CD4-positive, CD25-positive, alpha-beta regulatory T cell (primary cell): ENCODE measurements at regions not wholly inside any gene's neighbourhood (a gene's known extent, or its start where the extent isn't known, plus 50 kb on each side); places are given as distances from the start of the nearest gene placed in this dataset.
A peak's percentile ranks its signal among the peaks of the same experiment; 100 is the strongest.

ENCODE experiments used
- ATAC-seq, 2 donors: fragments of 150-1000 bp; cut with Tn5 transposase; one replicate each; pipeline ENCODE4 v1.10.0; 2021; ENCODE audit warnings: low read depth in 2 of 2, moderate number of reproducible peaks in 2 of 2, moderate library complexity in 1 of 2
- DNase-seq, 3 donors: peaks; one replicate each; pipeline versions ENCODE4 v3.0.0 to v3.0.0-alpha.2; 2012 to 2022; ENCODE audit warnings: mixed read lengths in 1 of 3
- H3K27ac ChIP-seq: one replicate; pipeline ENCODE4 v1.7.0; 2013; ENCODE audit warnings: mild to moderate bottlenecking, low read length; ENCODE audit not compliant: insufficient read depth, poor library complexity, severe bottlenecking
- H3K27me3 ChIP-seq: one replicate; pipeline ENCODE4 v1.7.0; 2013; ENCODE audit warnings: low read length; ENCODE audit not compliant: control insufficient read depth, insufficient read depth
- H3K36me3 ChIP-seq: one replicate; pipeline ENCODE4 v1.7.0; 2013; ENCODE audit warnings: mild to moderate bottlenecking, low read length, moderate library complexity; ENCODE audit not compliant: control insufficient read depth, insufficient read depth
- H3K4me1 ChIP-seq: 2 replicates; pipeline ENCODE4 v1.7.0; 2013; ENCODE audit warnings: mild to moderate bottlenecking, low read length; ENCODE audit not compliant: insufficient read depth, control insufficient read depth, poor library complexity, severe bottlenecking
- H3K4me3 ChIP-seq: one replicate; pipeline ENCODE4 v1.7.0; 2013; ENCODE audit warnings: low read depth, mild to moderate bottlenecking, low read length, moderate library complexity
- H3K9me3 ChIP-seq, 2 experiments: 1 replicate in 1 of 2; 2 replicates in 1 of 2; pipeline ENCODE4 v1.7.0; 2013; ENCODE audit warnings: low read length in 2 of 2, mild to moderate bottlenecking in 1 of 2, moderate library complexity in 1 of 2; ENCODE audit not compliant: control insufficient read depth in 2 of 2
- H3K27ac Mint-ChIP-seq, 3 donors: one replicate each; pipeline ENCODE4 v1.8.0; 2020 to 2022; ENCODE audit warnings: mild to moderate bottlenecking in 3 of 3, mixed read lengths in 3 of 3, moderate library complexity in 2 of 3
- H3K27me3 Mint-ChIP-seq: one replicate; pipeline ENCODE4 v1.8.0; 2022; ENCODE audit warnings: mild to moderate bottlenecking, mixed read lengths
- H3K36me3 Mint-ChIP-seq: one replicate; pipeline ENCODE4 v1.8.0; 2020; ENCODE audit warnings: mixed read lengths
- H3K4me1 Mint-ChIP-seq, 4 donors: one replicate each; pipeline ENCODE4 v1.8.0; 2020 to 2022; ENCODE audit warnings: mixed read lengths in 4 of 4, mild to moderate bottlenecking in 1 of 4
- H3K4me3 Mint-ChIP-seq, 4 donors: one replicate each; pipeline ENCODE4 v1.8.0; 2020 to 2022; ENCODE audit warnings: mild to moderate bottlenecking in 4 of 4, mixed read lengths in 4 of 4, moderate library complexity in 3 of 4
- H3K9me3 Mint-ChIP-seq, 7 donors: one replicate each; pipeline ENCODE4 v1.8.0; 2020 to 2022; ENCODE audit warnings: mixed read lengths in 7 of 7, mild to moderate bottlenecking in 3 of 7, moderate library complexity in 2 of 7

GRCh38 chr3:152198665-152199064 is 70.1 kb upstream of the MBNL1 start:
- Histone ChIP-seq H3K27ac (peak overlapping the region; percentile 86), H3K27me3 (no peaks in the 10 kb centered on the region), H3K4me3 (peak overlapping the region; percentile 93), H3K4me1 (peaks cover 93% of the 10 kb centered on the region), H3K36me3 (no peaks in the 10 kb centered on the region), H3K9me3 (no peaks in the 10 kb centered on the region)
- H3K27ac Mint-ChIP-seq, result peak overlapping the region; percentile 93 to 100 (median 95)
- no peaks in the 10 kb centered on the region for H3K9me3 Mint-ChIP-seq
- ATAC-seq, result no peak
- no peaks in the 10 kb centered on the region for H3K27me3 Mint-ChIP-seq
- H3K4me1 Mint-ChIP-seq, result peaks cover 52 to 89% (median 56%) of the 10 kb centered on the region in 4 donors
- peaks cover 3% of the 10 kb centered on the region for H3K36me3 Mint-ChIP-seq
- H3K4me3 Mint-ChIP-seq, result peak overlapping the region; percentile 76 to 92 (median 84)
- peak in 1 of 3 donors; percentile 51 for DNase-seq

GRCh38 chr3:152199102-152199840 is 69.5 kb upstream of the MBNL1 start:
- H3K27me3 ChIP-seq, result no peaks in the 10 kb centered on the region
- peaks cover 95% of the 10 kb centered on the region for H3K4me1 ChIP-seq
- peak; percentile 11 to 31 for ATAC-seq
- Mint-ChIP-seq H3K36me3 (peaks cover 3% of the 10 kb centered on the region), H3K4me3 (peak overlapping the region; percentile 76 to 92 (median 84)), H3K27me3 (no peaks in the 10 kb centered on the region), H3K9me3 (no peaks in the 10 kb centered on the region), H3K4me1 (peaks cover 50 to 85% (median 53%) of the 10 kb centered on the region in 4 donors), H3K27ac (peak overlapping the region; percentile 93 to 100 (median 95))
- H3K27ac ChIP-seq, result peak overlapping the region; percentile 86
- H3K36me3 ChIP-seq, result no peaks in the 10 kb centered on the region
- H3K4me3 ChIP-seq, result peak overlapping the region; percentile 93
- peak in 1 of 3 donors; percentile 53 for DNase-seq
- H3K9me3 ChIP-seq, result no peaks in the 10 kb centered on the region

- Mint-ChIP-seq H3K27ac (peak overlapping the region; percentile 82 to 100 (median 95)), H3K4me3 (peak overlapping the region; percentile 76 to 92 (median 84)), H3K4me1 (peaks cover 50 to 81% (median 60%) of the 10 kb centered on the region in 4 donors), H3K36me3 (peaks cover 3% of the 10 kb centered on the region), H3K27me3 (peaks cover 4% of the 10 kb centered on the region), H3K9me3 (no peaks in the 10 kb centered on the region)
- Histone ChIP-seq H3K4me3 (peak overlapping the region; percentile 93), H3K36me3 (no peaks in the 10 kb centered on the region), H3K9me3 (no peaks in the 10 kb centered on the region), H3K27me3 (no peaks in the 10 kb centered on the region), H3K27ac (peak overlapping the region; percentile 86), H3K4me1 (peaks cover 92% of the 10 kb centered on the region)
- ATAC-seq (peak; percentile 27 to 46), DNase-seq (peak in 2 of 3 donors; percentile 54 to 71)
Observed at GRCh38 chr3:152200476-152201420, 68.0 kb upstream of the MBNL1 start.

GRCh38 chr3:152202976-152203626 is 65.6 kb upstream of the MBNL1 start:
- DNase-seq (peak in 1 of 3 donors; percentile 49), ATAC-seq (no peak)
- Histone ChIP-seq H3K36me3 (no peaks in the 10 kb centered on the region), H3K27me3 (no peaks in the 10 kb centered on the region), H3K4me1 (peaks cover 88% of the 10 kb centered on the region), H3K4me3 (peak overlapping the region; percentile 93), H3K9me3 (no peaks in the 10 kb centered on the region), H3K27ac (peak overlapping the region; percentile 86)
- Mint-ChIP-seq H3K36me3 (no peaks in the 10 kb centered on the region), H3K27ac (peak overlapping the region; percentile 90 to 97 (median 95)), H3K4me3 (peak overlapping the region; percentile 82 to 96 (median 90)), H3K9me3 (no peaks in the 10 kb centered on the region), H3K27me3 (peaks cover 4% of the 10 kb centered on the region), H3K4me1 (peaks cover 46 to 79% (median 60%) of the 10 kb centered on the region in 4 donors)

- peaks cover 46 to 79% (median 60%) of the 10 kb centered on the region in 4 donors for H3K4me1 Mint-ChIP-seq
- peak overlapping the region; percentile 93 for H3K4me3 ChIP-seq
- no peaks in the 10 kb centered on the region for H3K9me3 Mint-ChIP-seq
- no peak for DNase-seq
- H3K4me3 Mint-ChIP-seq, result peak overlapping the region; percentile 82 to 96 (median 90)
- H3K36me3 ChIP-seq, result no peaks in the 10 kb centered on the region
- peaks cover 4% of the 10 kb centered on the region for H3K27me3 Mint-ChIP-seq
- no peaks in the 10 kb centered on the region for H3K27me3 ChIP-seq
- ATAC-seq, result no peak
- H3K4me1 ChIP-seq, result peaks cover 88% of the 10 kb centered on the region
- H3K9me3 ChIP-seq, result no peaks in the 10 kb centered on the region
- peak overlapping the region; percentile 90 to 97 (median 95) for H3K27ac Mint-ChIP-seq
- no peaks in the 10 kb centered on the region for H3K36me3 Mint-ChIP-seq
- H3K27ac ChIP-seq, result peak overlapping the region; percentile 86
Observed at GRCh38 chr3:152203652-152204051, 65.1 kb upstream of the MBNL1 start.

GRCh38 chr3:152204218-152204617 is 64.5 kb upstream of the MBNL1 start:
- Mint-ChIP-seq H3K27me3 (peaks cover 4% of the 10 kb centered on the region), H3K36me3 (no peaks in the 10 kb centered on the region), H3K4me3 (peak overlapping the region; percentile 82 to 96 (median 90)), H3K27ac (peak overlapping the region; percentile 92 to 95 (median 95)), H3K9me3 (no peaks in the 10 kb centered on the region), H3K4me1 (peaks cover 51 to 79% (median 60%) of the 10 kb centered on the region in 4 donors)
- ATAC-seq (peak; percentile 46 to 56), DNase-seq (peak in 1 of 3 donors; percentile 47)
- H3K4me1 ChIP-seq, result peaks cover 88% of the 10 kb centered on the region
- H3K4me3 ChIP-seq, result peak overlapping the region; percentile 93
- H3K36me3 ChIP-seq, result no peaks in the 10 kb centered on the region
- no peaks in the 10 kb centered on the region for H3K27me3 ChIP-seq
- H3K9me3 ChIP-seq, result no peaks in the 10 kb centered on the region
- peak overlapping the region; percentile 86 for H3K27ac ChIP-seq

GRCh38 chr3:152205097-152205593 is 63.6 kb upstream of the MBNL1 start:
- Mint-ChIP-seq H3K36me3 (no peaks in the 10 kb centered on the region), H3K4me1 (peaks cover 46 to 79% (median 61%) of the 10 kb centered on the region in 4 donors), H3K27me3 (peaks cover 4% of the 10 kb centered on the region), H3K27ac (peak overlapping the region; percentile 95 to 99 (median 96)), H3K9me3 (no peaks in the 10 kb centered on the region), H3K4me3 (peak overlapping the region; percentile 90 to 96 (median 93))
- peak in 1 of 3 donors; percentile 76 for DNase-seq
- H3K27ac ChIP-seq, result peak overlapping the region; percentile 86
- no peaks in the 10 kb centered on the region for H3K36me3 ChIP-seq
- peak overlapping the region; percentile 93 for H3K4me3 ChIP-seq
- no peaks in the 10 kb centered on the region for H3K27me3 ChIP-seq
- ATAC-seq, result peak; percentile 18 to 19
- peaks cover 88% of the 10 kb centered on the region for H3K4me1 ChIP-seq
- no peaks in the 10 kb centered on the region for H3K9me3 ChIP-seq
